Adrenal gland (tissue), 9 donors: ENCODE measurements at regions not wholly inside any gene's neighbourhood (a gene's known extent, or its start where the extent isn't known, plus 50 kb on each side); places are given as distances from the start of the nearest gene placed in this dataset.

Source experiments
- DNase-seq, 7 donors: peaks; one replicate each; pipeline ENCODE4 v3.0.0-alpha.2; 2019 to 2020
- H3K27ac ChIP-seq, 5 donors: fragments of 200-600 bp; sonication (generic) in 4 of 5; 1 replicate in 3 of 5; 2 replicates in 2 of 5; pipeline versions ENCODE4 v1.5.1 to v1.8.0; 2016 to 2020; ENCODE audit warnings: mild to moderate bottlenecking in 1 of 5
- H3K27me3 ChIP-seq: fragments of 200-600 bp; 2 replicates; pipeline ENCODE4 v1.8.0; 2021
- H3K36me3 ChIP-seq, 2 donors: fragments of 200-600 bp; replicated peaks in 1 of 2; 1 replicate in 1 of 2; 2 replicates in 1 of 2; pipeline versions ENCODE4 v1.5.1 to v1.8.0; 2018 to 2022
- H3K4me1 ChIP-seq, 2 donors: fragments of 200-600 bp; replicated peaks in 1 of 2; 1 replicate in 1 of 2; 2 replicates in 1 of 2; pipeline versions ENCODE4 v1.5.1 to v1.8.0; 2018 to 2021
- H3K4me3 ChIP-seq, 4 donors: fragments of 200-600 bp; sonication (generic) in 3 of 4; one replicate each; pipeline ENCODE4 v1.5.1; 2016 to 2018
- H3K9me3 ChIP-seq, 3 donors: fragments of 200-600 bp; sonication (generic) in 1 of 3; replicated peaks in 1 of 3; 1 replicate in 2 of 3; 2 replicates in 1 of 3; pipeline versions ENCODE4 v1.5.1 to v1.8.0; 2016 to 2021
- POLR2A ChIP-seq, 2 donors: fragments of 450-650 bp; IDR thresholded peaks; one replicate each; pipeline ENCODE4 v1.6.1; 2017; ENCODE audit warnings: antibody characterized with exemption in 2 of 2, mild to moderate bottlenecking in 2 of 2, moderate library complexity in 1 of 2
- WGBS, 4 donors: extraction: QIAGEN DNeasy Blood & Tissue Kit in 2 of 4; methylation state at CpG; one replicate each; pipeline versions ENCODE4 v1.1.5 to v1.1.7; 2013 to 2017; 5-methylcytosine and 5-hydroxymethylcytosine counted together
- intact Hi-C, 2 donors: fragments of 100-400 bp; cut with DNase I; formaldehyde crosslinking; loops; one replicate each; pipeline versions ENCODE4 v1.14.1 to v1.15.0; 2022 to 2023
- TF ChIP-seq, protein P1 (sequence below), 6 experiments: fragments of 450-650 bp in 4 of 6; fragments of 200-600 bp in 2 of 6; sonication (generic) in 1 of 6; IDR thresholded peaks; 1 replicate in 5 of 6; 2 replicates in 1 of 6; pipeline versions ENCODE4 v1.5.1 to v1.8.0; 2016 to 2021; ENCODE audit warnings: antibody characterized with exemption in 6 of 6, mild to moderate bottlenecking in 2 of 6, moderate library complexity in 1 of 6
- donor health status: healthy with polysubstance abuse.
- donor health status: Bipolar disorder and iron deficiency.
- donor health status: DM: yes; HTN: yes; CAD: no.
- donor health status: DM: no; HTN: no; CAD: no.
- donor health status: DM: no; HTN: no; CAD: no.

DNA sequence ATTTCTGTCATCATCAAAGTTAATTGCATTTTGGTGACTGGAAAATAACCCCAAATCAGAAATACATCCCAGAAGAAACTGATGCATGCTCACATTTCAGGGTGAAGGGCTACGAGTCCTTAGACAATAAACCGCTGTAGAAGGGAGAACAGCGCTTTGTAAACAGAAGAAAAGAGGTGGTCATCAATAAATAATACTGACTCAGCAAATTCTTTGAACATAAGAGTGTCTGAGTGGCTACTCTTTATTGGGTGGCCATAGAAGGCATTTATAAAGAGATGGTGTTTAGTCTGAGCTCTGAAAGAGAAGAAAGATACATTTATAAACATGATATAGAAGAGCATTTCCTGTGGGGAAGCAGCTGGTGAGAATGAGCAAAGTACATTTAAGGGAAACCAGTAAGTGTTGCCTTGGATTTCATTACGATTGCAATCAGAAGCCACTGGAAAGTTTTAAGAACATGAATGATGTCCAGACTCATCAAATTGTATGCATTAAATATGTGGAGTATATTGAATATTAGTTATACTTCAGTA lies 246.9 kb upstream of the GIMD1 start:
- no peaks in the 10 kb centered on the region for H3K9me3 ChIP-seq
- no peaks in the 10 kb centered on the region for H3K27me3 ChIP-seq
- TF ChIP-seq, protein P1, sequence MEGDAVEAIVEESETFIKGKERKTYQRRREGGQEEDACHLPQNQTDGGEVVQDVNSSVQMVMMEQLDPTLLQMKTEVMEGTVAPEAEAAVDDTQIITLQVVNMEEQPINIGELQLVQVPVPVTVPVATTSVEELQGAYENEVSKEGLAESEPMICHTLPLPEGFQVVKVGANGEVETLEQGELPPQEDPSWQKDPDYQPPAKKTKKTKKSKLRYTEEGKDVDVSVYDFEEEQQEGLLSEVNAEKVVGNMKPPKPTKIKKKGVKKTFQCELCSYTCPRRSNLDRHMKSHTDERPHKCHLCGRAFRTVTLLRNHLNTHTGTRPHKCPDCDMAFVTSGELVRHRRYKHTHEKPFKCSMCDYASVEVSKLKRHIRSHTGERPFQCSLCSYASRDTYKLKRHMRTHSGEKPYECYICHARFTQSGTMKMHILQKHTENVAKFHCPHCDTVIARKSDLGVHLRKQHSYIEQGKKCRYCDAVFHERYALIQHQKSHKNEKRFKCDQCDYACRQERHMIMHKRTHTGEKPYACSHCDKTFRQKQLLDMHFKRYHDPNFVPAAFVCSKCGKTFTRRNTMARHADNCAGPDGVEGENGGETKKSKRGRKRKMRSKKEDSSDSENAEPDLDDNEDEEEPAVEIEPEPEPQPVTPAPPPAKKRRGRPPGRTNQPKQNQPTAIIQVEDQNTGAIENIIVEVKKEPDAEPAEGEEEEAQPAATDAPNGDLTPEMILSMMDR (IDR thresholded peaks at IDR 0.05), result no peak
- TF ChIP-seq POLR2A (IDR thresholded peaks at IDR 0.05), result no peak
- H3K36me3 ChIP-seq, result no peaks in the 10 kb centered on the region
- H3K4me3 ChIP-seq, result no peak overlapping the region
- intact Hi-C loops, result no loop called here
- no peaks in the 10 kb centered on the region for H3K4me1 ChIP-seq
- DNase-seq, result no peak
- 76 to 81% (median 77%) methylated on average over 4 of the region's 4 CpGs for WGBS, 4 donors
- no peak overlapping the region for H3K27ac ChIP-seq

DNA sequence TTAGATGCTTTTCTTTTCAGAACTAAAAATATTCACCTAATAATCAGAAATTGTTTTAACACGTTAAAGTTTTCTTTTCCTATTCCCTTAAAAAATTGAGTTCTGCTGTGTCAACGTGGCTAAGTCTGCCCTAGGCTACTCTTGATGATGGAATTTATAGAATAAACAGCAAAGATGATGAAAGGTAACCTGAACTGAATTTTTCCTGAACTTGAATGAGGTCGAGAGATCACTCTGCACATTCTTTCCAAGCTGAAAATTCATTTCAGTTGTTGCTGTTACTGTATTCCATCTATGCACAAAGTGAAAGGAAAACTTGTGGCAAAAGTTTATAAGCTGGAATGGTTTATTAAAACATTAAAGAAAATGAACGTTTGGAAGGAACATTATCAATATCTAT lies 245.9 kb upstream of the GIMD1 start:
- no peak overlapping the region for H3K4me3 ChIP-seq
- H3K9me3 ChIP-seq, result no peaks in the 10 kb centered on the region
- no peaks in the 10 kb centered on the region for H3K36me3 ChIP-seq
- WGBS, 4 donors, result 47 to 50% (median 49%) methylated on average over 4 of the region's 4 CpGs
- H3K27ac ChIP-seq, result no peak overlapping the region
- no peaks in the 10 kb centered on the region for H3K27me3 ChIP-seq
- TF ChIP-seq, protein P1 (IDR thresholded peaks at IDR 0.05), result no peak
- TF ChIP-seq POLR2A (IDR thresholded peaks at IDR 0.05), result no peak
- H3K4me1 ChIP-seq, result no peaks in the 10 kb centered on the region
- intact Hi-C loops, result no loop called here
- DNase-seq, result no peak

- H3K27me3 ChIP-seq, result no peaks in the 10 kb centered on the region
- no peak overlapping the region for H3K27ac ChIP-seq
- no peaks in the 10 kb centered on the region for H3K4me1 ChIP-seq
- H3K9me3 ChIP-seq, result no peaks in the 10 kb centered on the region
- H3K36me3 ChIP-seq, result no peaks in the 10 kb centered on the region
- TF ChIP-seq, protein P1 (IDR thresholded peaks at IDR 0.05), result no peak
- TF ChIP-seq POLR2A (IDR thresholded peaks at IDR 0.05), result no peak
- intact Hi-C loops, result no loop called here
- H3K4me3 ChIP-seq, result no peak overlapping the region
- DNase-seq, result no peak
- WGBS, 4 donors, result 70 to 85% (median 75%) methylated on average over 3 to 7 of the region's 7 CpGs
These were observed 241.3 kb upstream of the GIMD1 start for GRCh38 chr4:106609917-106610316.

DNA sequence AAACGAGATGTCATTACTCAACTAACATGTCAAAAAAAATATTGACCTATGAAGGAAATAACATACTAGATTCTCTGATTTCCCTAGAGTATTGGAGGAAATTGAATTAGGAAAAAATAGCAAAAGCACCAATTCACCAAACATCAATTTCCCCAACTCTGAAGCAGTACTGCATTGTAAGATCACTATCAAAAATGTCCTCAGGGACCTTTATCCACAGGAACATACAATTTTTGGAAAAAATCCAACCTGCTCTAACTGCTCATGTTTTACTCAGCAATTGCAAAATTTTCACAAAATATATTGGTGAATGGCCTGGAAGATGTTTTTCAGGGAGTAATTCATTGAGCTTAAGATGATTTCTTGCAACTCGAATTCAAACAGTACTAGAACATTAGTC lies 239.0 kb upstream of the GIMD1 start:
- Histone ChIP-seq H3K27ac (no peak overlapping the region), H3K36me3 (no peaks in the 10 kb centered on the region), H3K4me3 (no peak overlapping the region), H3K9me3 (no peaks in the 10 kb centered on the region), H3K4me1 (no peaks in the 10 kb centered on the region), H3K27me3 (no peaks in the 10 kb centered on the region)
- intact Hi-C loops, result no loop called here
- DNase-seq, result no peak
- TF ChIP-seq, protein P1 (IDR thresholded peaks at IDR 0.05), result no peak
- TF ChIP-seq POLR2A (IDR thresholded peaks at IDR 0.05), result no peak
- 49 to 62% (median 56%) methylated on average over 2 of the region's 2 CpGs for WGBS, 4 donors
